OCI-LY3 (cell line): ENCODE measurements at regions not wholly inside any gene's neighbourhood (a gene's known extent, or its start where the extent isn't known, plus 50 kb on each side); places are given as distances from the start of the nearest gene placed in this dataset.

Source experiments
- H2AFZ ChIP-seq: fragments of 200-600, 300-600 bp; shearing (Covaris generic); 2 replicates; pipeline ENCODE4 v1.6.0; 2014; ENCODE audit warnings: antibody characterized with exemption, low read depth, low read length
- H3K27ac ChIP-seq: fragments of 200-600, 300-600 bp; sonication (generic); 2 replicates; pipeline ENCODE4 v1.5.1; 2014; ENCODE audit warnings: mild to moderate bottlenecking, low read length, moderate library complexity, mixed read lengths
- H3K27me3 ChIP-seq: fragments of 200-600, 300-600 bp; sonication (generic); 2 replicates; pipeline ENCODE4 v1.6.1; 2014; ENCODE audit warnings: low read depth, low read length, mixed read lengths
- H3K36me3 ChIP-seq: fragments of 200-600, 300-600 bp; sonication (generic); replicated peaks from 2 replicates; pipeline ENCODE3; 2014; ENCODE audit warnings: low read depth, low read length, mixed read lengths
- H3K4me1 ChIP-seq: fragments of 300-600, 200-600 bp; sonication (generic); 2 replicates; pipeline ENCODE4 v1.6.1; 2014; ENCODE audit warnings: low read length, mixed read lengths
- H3K4me2 ChIP-seq: fragments of 200-600, 300-600 bp; sonication (generic); 2 replicates; pipeline ENCODE4 v1.6.1; 2014; ENCODE audit warnings: low read length, mixed read lengths
- H3K4me3 ChIP-seq: fragments of 300-600, 200-600 bp; sonication (generic); 2 replicates; pipeline ENCODE4 v1.5.1; 2014; ENCODE audit warnings: antibody characterized with exemption, mild to moderate bottlenecking, low read length, moderate library complexity
- H3K79me2 ChIP-seq: fragments of 300-600, 200-600 bp; shearing (Covaris generic); 2 replicates; pipeline ENCODE4 v1.6.1; 2014; ENCODE audit warnings: mild to moderate bottlenecking, low read length, mixed read lengths
- H3K9ac ChIP-seq: fragments of 300-600, 200-600 bp; shearing (Covaris generic); 2 replicates; pipeline ENCODE4 v1.6.0; 2014; ENCODE audit warnings: mild to moderate bottlenecking, low read length, moderate library complexity
- H3K9me3 ChIP-seq: fragments of 200-600, 300-600 bp; shearing (Covaris generic); 2 replicates; pipeline ENCODE4 v1.6.1; 2014; ENCODE audit warnings: low read length, mixed read lengths; ENCODE audit not compliant: insufficient read depth
- H4K20me1 ChIP-seq: fragments of 200-600, 300-600 bp; sonication (generic); 2 replicates; pipeline ENCODE4 v1.6.1; 2016; ENCODE audit warnings: low read length, mixed read lengths; ENCODE audit not compliant: insufficient read depth
- EZH2phosphoT487 ChIP-seq: fragments of 200-600 bp; shearing (Covaris generic); IDR thresholded peaks from 2 replicates; pipeline ENCODE4 v1.6.1; 2018; ENCODE audit warnings: antibody characterized with exemption, mixed run types, low read depth
- TF ChIP-seq, protein P1 (sequence below): fragments of 200-600, 300-600 bp; sonication (generic); IDR thresholded peaks from 2 replicates; pipeline ENCODE4 v1.5.1; 2014; ENCODE audit warnings: antibody characterized with exemption, low read length, low read depth

DNA sequence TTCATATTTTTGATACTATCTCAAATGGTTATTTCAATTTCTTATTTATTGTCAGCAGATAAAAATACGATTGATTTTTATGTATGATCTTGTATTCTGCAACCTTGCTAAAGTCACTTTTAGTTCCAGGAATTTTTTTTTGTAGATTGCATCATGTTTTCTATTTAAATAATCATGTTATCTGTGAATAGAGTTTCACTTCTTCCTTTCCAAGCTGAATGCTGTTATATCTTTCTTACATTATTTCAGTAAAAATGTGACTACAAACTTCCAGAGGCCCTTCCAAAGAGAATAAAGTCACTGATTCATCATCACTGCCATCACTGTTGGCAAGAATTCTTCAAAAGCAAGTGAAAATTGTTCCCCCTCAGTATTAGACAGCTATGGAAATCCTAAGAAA lies 104.7 kb upstream of the RAP1B start:
- no peak overlapping the region for H3K4me2 ChIP-seq

DNA sequence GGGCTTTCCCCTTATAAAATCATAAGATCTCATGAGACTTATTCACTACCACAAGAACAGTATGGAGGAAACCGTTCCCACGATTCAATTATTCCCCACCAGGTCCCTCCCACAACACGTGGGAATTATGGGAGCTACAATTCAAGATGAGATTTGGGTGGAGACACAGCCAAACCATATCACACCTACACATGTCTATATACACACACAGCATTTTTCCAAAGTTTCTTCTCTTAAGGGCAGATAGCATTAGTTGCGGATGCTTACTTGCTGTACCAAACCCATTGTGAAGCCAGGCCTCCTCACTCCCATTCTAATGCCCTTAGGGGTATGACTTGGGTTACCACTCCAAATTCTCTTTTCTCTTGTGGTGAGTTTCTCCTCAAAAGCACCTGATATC lies 104.1 kb upstream of the RAP1B start:
- H3K27ac ChIP-seq, result no peak overlapping the region
- H3K4me1 ChIP-seq, result peaks cover 4% of the 10 kb centered on the region; the same call in 1 of the 2 replicates
- TF ChIP-seq, protein P1, sequence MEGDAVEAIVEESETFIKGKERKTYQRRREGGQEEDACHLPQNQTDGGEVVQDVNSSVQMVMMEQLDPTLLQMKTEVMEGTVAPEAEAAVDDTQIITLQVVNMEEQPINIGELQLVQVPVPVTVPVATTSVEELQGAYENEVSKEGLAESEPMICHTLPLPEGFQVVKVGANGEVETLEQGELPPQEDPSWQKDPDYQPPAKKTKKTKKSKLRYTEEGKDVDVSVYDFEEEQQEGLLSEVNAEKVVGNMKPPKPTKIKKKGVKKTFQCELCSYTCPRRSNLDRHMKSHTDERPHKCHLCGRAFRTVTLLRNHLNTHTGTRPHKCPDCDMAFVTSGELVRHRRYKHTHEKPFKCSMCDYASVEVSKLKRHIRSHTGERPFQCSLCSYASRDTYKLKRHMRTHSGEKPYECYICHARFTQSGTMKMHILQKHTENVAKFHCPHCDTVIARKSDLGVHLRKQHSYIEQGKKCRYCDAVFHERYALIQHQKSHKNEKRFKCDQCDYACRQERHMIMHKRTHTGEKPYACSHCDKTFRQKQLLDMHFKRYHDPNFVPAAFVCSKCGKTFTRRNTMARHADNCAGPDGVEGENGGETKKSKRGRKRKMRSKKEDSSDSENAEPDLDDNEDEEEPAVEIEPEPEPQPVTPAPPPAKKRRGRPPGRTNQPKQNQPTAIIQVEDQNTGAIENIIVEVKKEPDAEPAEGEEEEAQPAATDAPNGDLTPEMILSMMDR, result no peak
- no peak for TF ChIP-seq EZH2phosphoT487
- H3K27me3 ChIP-seq, result 0 out of 2 replicates have a peak, but pooled peaks cover 4% of the 10 kb centered on the region
- H3K4me3 ChIP-seq, result no peak overlapping the region
- H3K9ac ChIP-seq, result no peak overlapping the region
- no peaks in the 10 kb centered on the region for H4K20me1 ChIP-seq
- H3K4me2 ChIP-seq, result no peak overlapping the region
- no peaks in the 10 kb centered on the region for H3K9me3 ChIP-seq
- H3K79me2 ChIP-seq, result no peaks in the 10 kb centered on the region
- no peaks in the 10 kb centered on the region for H3K36me3 ChIP-seq
- H2AFZ ChIP-seq, result no peak overlapping the region

More for the DNA sequence above, 104.7 kb upstream of the RAP1B start:
- Histone ChIP-seq H3K9me3 (no peaks in the 10 kb centered on the region), H3K9ac (no peak overlapping the region), H3K27ac (no peak overlapping the region), H3K79me2 (no peaks in the 10 kb centered on the region), H4K20me1 (no peaks in the 10 kb centered on the region), H3K4me1 (peaks cover 4% of the 10 kb centered on the region; the same call in 1 of the 2 replicates), H3K36me3 (no peaks in the 10 kb centered on the region), H3K27me3 (0 out of 2 replicates have a peak, but pooled peaks cover 4% of the 10 kb centered on the region), H3K4me3 (no peak overlapping the region), H2AFZ (no peak overlapping the region)
- no peak for TF ChIP-seq EZH2phosphoT487
- TF ChIP-seq, protein P1, result no peak

DNA sequence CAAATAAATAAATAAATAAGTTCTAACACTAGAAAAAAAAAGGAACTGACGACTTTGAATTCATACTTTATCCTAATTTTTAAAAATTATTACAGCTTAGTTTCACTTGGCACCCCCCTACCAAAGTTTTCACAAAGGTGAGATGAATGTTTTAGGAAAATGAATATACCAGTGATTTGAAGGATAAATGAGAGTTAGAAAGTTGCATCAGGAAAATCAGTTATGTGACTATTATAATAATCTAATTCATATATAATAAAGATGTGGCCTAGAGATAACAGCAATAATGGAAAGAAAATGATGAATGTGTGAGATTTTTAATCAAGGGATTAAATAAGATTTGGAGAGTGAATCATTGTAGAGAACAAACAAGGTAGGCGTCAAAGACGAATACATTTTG lies 103.0 kb upstream of the RAP1B start:
- no peak overlapping the region for H3K27ac ChIP-seq

DNA sequence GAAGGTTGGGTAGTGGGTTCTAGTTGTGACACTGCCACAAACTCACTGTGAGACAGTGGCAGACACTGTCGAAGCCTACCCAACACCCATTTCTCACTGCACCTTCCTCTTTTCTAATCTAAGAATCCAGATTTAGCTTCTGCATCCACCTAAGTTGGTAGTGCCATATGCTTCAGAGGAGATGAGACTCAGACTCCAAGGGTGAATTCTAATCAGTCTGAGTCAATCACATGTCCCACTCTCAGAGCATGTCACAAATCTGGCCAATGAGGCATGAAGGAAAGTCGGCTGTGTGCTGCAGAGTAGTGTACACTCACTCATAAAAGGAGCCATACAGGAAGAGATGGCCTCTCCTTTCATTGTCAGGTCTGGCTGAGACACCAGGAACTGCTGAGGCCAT lies 102.1 kb upstream of the RAP1B start:
- Histone ChIP-seq H3K9ac (no peak overlapping the region), H4K20me1 (no peaks in the 10 kb centered on the region), H3K27ac (no peak overlapping the region), H3K9me3 (no peaks in the 10 kb centered on the region), H3K79me2 (no peaks in the 10 kb centered on the region), H3K27me3 (0 out of 2 replicates have a peak, but pooled peaks cover 1% of the 10 kb centered on the region), H2AFZ (no peak overlapping the region), H3K4me3 (no peak overlapping the region), H3K4me2 (no peak overlapping the region), H3K4me1 (peaks cover 4% of the 10 kb centered on the region; the same call in 1 of the 2 replicates), H3K36me3 (no peaks in the 10 kb centered on the region)
- TF ChIP-seq EZH2phosphoT487, result no peak
- TF ChIP-seq, protein P1, result no peak

More for the DNA sequence above, 103.0 kb upstream of the RAP1B start:
- no peak overlapping the region for H2AFZ ChIP-seq
- no peak for TF ChIP-seq EZH2phosphoT487
- TF ChIP-seq, protein P1, result no peak
- H3K36me3 ChIP-seq, result no peaks in the 10 kb centered on the region
- 0 out of 2 replicates have a peak, but pooled peaks cover 4% of the 10 kb centered on the region for H3K27me3 ChIP-seq
- H3K79me2 ChIP-seq, result no peaks in the 10 kb centered on the region
- no peaks in the 10 kb centered on the region for H3K9me3 ChIP-seq
- no peak overlapping the region for H3K4me2 ChIP-seq
- H4K20me1 ChIP-seq, result no peaks in the 10 kb centered on the region
- no peak overlapping the region for H3K9ac ChIP-seq
- peaks cover 4% of the 10 kb centered on the region; the same call in 1 of the 2 replicates for H3K4me1 ChIP-seq
- no peak overlapping the region for H3K4me3 ChIP-seq
